HL-60 (cell line): ENCODE measurements at regions not wholly inside any gene's neighbourhood (a gene's known extent, or its start where the extent isn't known, plus 50 kb on each side); places are given as distances from the start of the nearest gene placed in this dataset.

Experiments
- DNase-seq, 2 experiments: peaks; one replicate each; pipeline ENCODE4 v3.0.0-alpha.2; 2010 to 2020; ENCODE audit warnings: low read depth in 1 of 2, low spot score in 1 of 2
- H3K27ac ChIP-seq: fragments of 250-450 bp; sonication (Bioruptor Pico); replicated peaks from 2 replicates; pipeline ENCODE4 v1.5.1; 2020; ENCODE audit warnings: mild to moderate bottlenecking, moderate library complexity
- H3K27me3 ChIP-seq: fragments of 250-450 bp; sonication (Bioruptor Pico); 2 replicates; pipeline ENCODE4 v1.5.1; 2021; ENCODE audit warnings: mild to moderate bottlenecking, moderate library complexity; ENCODE audit not compliant: insufficient read depth, poor library complexity, severe bottlenecking
- H3K4me3 ChIP-seq: replicated peaks from 2 replicates; pipeline ENCODE4 v1.5.1; 2011; ENCODE audit warnings: mild to moderate bottlenecking, control low read depth, low read length; ENCODE audit not compliant: insufficient read depth
- CTCF ChIP-seq: IDR thresholded peaks from one replicate; pipeline ENCODE4 v1.5.1; 2011; ENCODE audit warnings: low read length, control low read depth, inconsistent platforms; ENCODE audit not compliant: insufficient read depth
- GABPA ChIP-seq: IDR thresholded peaks from 2 replicates; pipeline ENCODE4 v1.6.1; 2012; ENCODE audit warnings: low read depth
- POLR2AphosphoS5 ChIP-seq: IDR thresholded peaks from 2 replicates; pipeline ENCODE4 v1.6.1; 2012; ENCODE audit warnings: low read depth
- REST ChIP-seq: IDR thresholded peaks from 2 replicates; pipeline ENCODE4 v1.6.1; 2012; ENCODE audit warnings: low read depth; ENCODE audit not compliant: insufficient replicate concordance
- SPI1 ChIP-seq: IDR thresholded peaks from 2 replicates; pipeline ENCODE4 v1.6.1; 2012; ENCODE audit warnings: low read depth, mild to moderate bottlenecking, borderline replicate concordance

GRCh38 chr18:68234131-68234530 lies 480.8 kb downstream of the TMX3 start:
- H3K27me3 ChIP-seq = no peaks in the 10 kb centered on the region
- TF ChIP-seq SPI1 = no peak
- no peak overlapping the region for H3K27ac ChIP-seq
- DNase-seq = no peak
- no peak overlapping the region for H3K4me3 ChIP-seq

- DNase-seq = no peak
- H3K27ac ChIP-seq = no peak overlapping the region
- no peak overlapping the region for H3K4me3 ChIP-seq
- H3K27me3 ChIP-seq = no peaks in the 10 kb centered on the region
- no peak for TF ChIP-seq CTCF
- no peak for TF ChIP-seq SPI1
- no peak for TF ChIP-seq GABPA
- no peak for TF ChIP-seq POLR2AphosphoS5
- TF ChIP-seq REST = no peak
These were observed 481.9 kb downstream of the TMX3 start for GRCh38 chr18:68233018-68233417.

- Histone ChIP-seq H3K27ac (no peak overlapping the region), H3K27me3 (no peaks in the 10 kb centered on the region), H3K4me3 (no peak overlapping the region)
- DNase-seq = no peak
- TF ChIP-seq REST (no peak), POLR2AphosphoS5 (no peak), CTCF (no peak), SPI1 (no peak), GABPA (no peak)
These were observed 485.6 kb downstream of the TMX3 start for GRCh38 chr18:68229351-68229750.

- Histone ChIP-seq H3K27ac (no peak overlapping the region), H3K27me3 (no peaks in the 10 kb centered on the region), H3K4me3 (no peak overlapping the region)
- TF ChIP-seq GABPA (no peak), POLR2AphosphoS5 (no peak), REST (no peak), CTCF (no peak), SPI1 (no peak)
- DNase-seq = no peak
These were observed 493.7 kb downstream of the TMX3 start for GRCh38 chr18:68221111-68221724.
